IMR-90 (cell line): ENCODE measurements at regions not wholly inside any gene's neighbourhood (a gene's known extent, or its start where the extent isn't known, plus 50 kb on each side); places are given as distances from the start of the nearest gene placed in this dataset.

Source experiments
- ATAC-seq: fragments of 200-7000 bp; cut with Tn5 transposase; 2 replicates; pipeline ENCODE4 v1.9.1; 2020; ENCODE audit warnings: low read depth, mild to moderate bottlenecking, moderate library complexity
- BruUV-seq: library from RNA; stranded (reverse); fragments of 400-500 nt; replicated peaks from 2 replicates; lab custom pipeline; 2021; lab: Mats Ljungman, UMichigan
- CTCF ChIA-PET: fragments of 300-600 bp; formaldehyde crosslinking; extraction: SDS; loops from one replicate; lab custom pipeline; 2021; ENCODE audit warnings: antibody characterized with exemption; lab: Yijun Ruan, JAX
- POLR2A ChIA-PET: fragments of 300-600 bp; sonication (Branson Sonifier 250); formaldehyde crosslinking; loops from one replicate; lab custom pipeline; 2022; ENCODE audit warnings: antibody characterized with exemption; ENCODE audit not compliant: unreplicated experiment; lab: Charles Lee
- DNase-seq: peaks from one replicate; pipeline ENCODE4 v3.0.0; 2013
- H2AFZ ChIP-seq: replicated peaks from 2 replicates; pipeline ENCODE3; 2013; ENCODE audit warnings: low read length, mild to moderate bottlenecking; ENCODE audit not compliant: poor library complexity
- H2AK5ac ChIP-seq: 2 replicates; pipeline ENCODE4 v1.6.1; 2013; ENCODE audit warnings: low read depth, low read length, inconsistent platforms
- H2AK9ac ChIP-seq: replicated peaks from 2 replicates; pipeline ENCODE3; 2013; ENCODE audit warnings: mild to moderate bottlenecking, low read depth, low read length, moderate library complexity; ENCODE audit not compliant: poor library complexity
- H2BK120ac ChIP-seq: 2 replicates; pipeline ENCODE4 v1.6.1; 2013; ENCODE audit warnings: low read depth, low read length, inconsistent platforms
- H2BK15ac ChIP-seq: 3 replicates; pipeline ENCODE4 v1.6.1; 2013; ENCODE audit warnings: low read depth, low read length, inconsistent platforms
- H2BK20ac ChIP-seq: 2 replicates; pipeline ENCODE4 v1.6.1; 2013; ENCODE audit warnings: low read depth, mild to moderate bottlenecking, inconsistent platforms, low read length, moderate library complexity
- H2BK5ac ChIP-seq: 2 replicates; pipeline ENCODE4 v1.6.1; 2013; ENCODE audit warnings: mild to moderate bottlenecking, low read depth, low read length, inconsistent platforms; ENCODE audit not compliant: poor library complexity, severe bottlenecking
- H3K14ac ChIP-seq: replicated peaks from 2 replicates; pipeline ENCODE4 v1.6.1; 2013; ENCODE audit warnings: low read depth, low read length, inconsistent platforms
- H3K18ac ChIP-seq: 2 replicates; pipeline ENCODE4 v1.6.1; 2013; ENCODE audit warnings: low read depth, low read length, control low read depth
- H3K23ac ChIP-seq: 2 replicates; pipeline ENCODE4 v1.6.1; 2013; ENCODE audit warnings: low read depth, low read length, inconsistent platforms
- H3K27ac ChIP-seq: 2 replicates; pipeline ENCODE4 v1.5.1; 2013; ENCODE audit warnings: mild to moderate bottlenecking, control low read depth, low read length; ENCODE audit not compliant: insufficient read depth
- H3K27me3 ChIP-seq: 2 replicates; pipeline ENCODE4 v1.6.1; 2013; ENCODE audit warnings: low read length; ENCODE audit not compliant: control insufficient read depth, insufficient read depth
- H3K36me3 ChIP-seq: 2 replicates; pipeline ENCODE4 v1.6.1; 2013; ENCODE audit warnings: low read length, mixed read lengths; ENCODE audit not compliant: control insufficient read depth, insufficient read depth
- H3K4ac ChIP-seq: 2 replicates; pipeline ENCODE4 v1.6.1; 2013; ENCODE audit warnings: low read depth, low read length, inconsistent platforms
- H3K4me1 ChIP-seq: 2 replicates; pipeline ENCODE4 v1.6.1; 2013; ENCODE audit warnings: low read length, mixed read lengths; ENCODE audit not compliant: control insufficient read depth, insufficient read depth
- H3K4me2 ChIP-seq: 2 replicates; pipeline ENCODE4 v1.6.1; 2013; ENCODE audit warnings: low read depth, mild to moderate bottlenecking, control low read depth, low read length, moderate library complexity
- H3K4me3 ChIP-seq: 2 replicates; pipeline ENCODE4 v1.5.1; 2013; ENCODE audit warnings: low read depth, mild to moderate bottlenecking, control low read depth, low read length, moderate library complexity; ENCODE audit not compliant: insufficient read depth
- H3K56ac ChIP-seq: 2 replicates; pipeline ENCODE4 v1.6.1; 2013; ENCODE audit warnings: low read length, inconsistent platforms; ENCODE audit not compliant: insufficient read depth; ENCODE audit errors: extremely low read depth
- H3K79me1 ChIP-seq, 2 experiments: 2 replicates each; pipeline ENCODE4 v1.6.1; 2013; ENCODE audit warnings: low read length in 2 of 2, inconsistent platforms in 1 of 2, low read depth in 1 of 2
- H3K9ac ChIP-seq: 2 replicates; pipeline ENCODE4 v1.6.1; 2013; ENCODE audit warnings: low read depth, low read length, control low read depth
- H3K9me1 ChIP-seq: 2 replicates; pipeline ENCODE4 v1.6.1; 2013; ENCODE audit warnings: low read length, inconsistent platforms; ENCODE audit not compliant: insufficient read depth
- H3K9me3 ChIP-seq: 2 replicates; pipeline ENCODE4 v1.6.1; 2013; ENCODE audit warnings: low read length; ENCODE audit not compliant: control insufficient read depth, insufficient read depth
- H4K20me1 ChIP-seq: 2 replicates; pipeline ENCODE4 v1.6.1; 2013; ENCODE audit warnings: low read length, inconsistent platforms; ENCODE audit not compliant: insufficient read depth
- H4K5ac ChIP-seq: 2 replicates; pipeline ENCODE4 v1.6.1; 2013; ENCODE audit warnings: mild to moderate bottlenecking, low read depth, low read length, control low read depth
- H4K8ac ChIP-seq, 2 experiments: 2 replicates each; pipeline ENCODE4 v1.6.1; 2013; ENCODE audit warnings: low read depth in 2 of 2, low read length in 2 of 2, control low read depth in 1 of 2, inconsistent platforms in 1 of 2
- H4K91ac ChIP-seq: 2 replicates; pipeline ENCODE4 v1.6.1; 2013; ENCODE audit warnings: low read depth, low read length, inconsistent platforms; ENCODE audit not compliant: insufficient read depth
- BHLHE40 ChIP-seq: fragments of 150-350 bp; IDR thresholded peaks from 2 replicates; pipeline ENCODE4 v1.6.1; 2016; ENCODE audit warnings: mild to moderate bottlenecking, low read depth, low read length
- ELK1 ChIP-seq: fragments of 150-350 bp; IDR thresholded peaks from 2 replicates; pipeline ENCODE4 v1.6.1; 2016; ENCODE audit warnings: low read depth, mild to moderate bottlenecking, low read length, moderate library complexity, borderline replicate concordance
- FOS ChIP-seq: fragments of 150-350 bp; IDR thresholded peaks from 2 replicates; pipeline ENCODE4 v1.6.1; 2016; ENCODE audit warnings: low read depth, low read length
- MXI1 ChIP-seq: IDR thresholded peaks from 2 replicates; pipeline ENCODE4 v1.6.1; 2012; ENCODE audit warnings: low read depth, mild to moderate bottlenecking, low read length, moderate library complexity, borderline replicate concordance
- POLR2A ChIP-seq: IDR thresholded peaks from 2 replicates; pipeline ENCODE4 v1.6.1; 2012; ENCODE audit warnings: mild to moderate bottlenecking, low read depth, low read length
- RCOR1 ChIP-seq: IDR thresholded peaks from 2 replicates; pipeline ENCODE4 v1.6.1; 2012; ENCODE audit warnings: mild to moderate bottlenecking, low read length, improper control_type of control experiment; ENCODE audit not compliant: insufficient replicate concordance
- RFX5 ChIP-seq: IDR thresholded peaks from 2 replicates; pipeline ENCODE4 v1.8.0; 2012; ENCODE audit warnings: low read depth, mild to moderate bottlenecking, low read length, moderate library complexity
- USF2 ChIP-seq: fragments of 150-350 bp; IDR thresholded peaks from 2 replicates; pipeline ENCODE4 v1.6.1; 2017; ENCODE audit warnings: mild to moderate bottlenecking, antibody characterized with exemption, low read length, low read depth
- WGBS, 2 experiments: methylation state at CpG; one replicate each; pipeline versions ENCODE4 v1.1.5 to v1.1.7; 2013; ENCODE audit warnings: missing lambda C conversion rate in 2 of 2; ENCODE audit not compliant: insufficient read length in 1 of 2; ENCODE audit errors: extremely low coverage in 2 of 2; 5-methylcytosine and 5-hydroxymethylcytosine counted together
- dilution Hi-C: fragments of 300-500 bp; cut with HindIII; formaldehyde crosslinking; loops from one replicate; pipeline ENCODE4 v1.14.3; 2018; ENCODE audit warnings: low sequenced_read_pairs; ENCODE audit not compliant: unreplicated experiment
- in situ Hi-C: fragments of 300-500 bp; cut with MboI; formaldehyde crosslinking; loops from 3 replicates; pipeline ENCODE4 v1.14.3; 2019; ENCODE audit warnings: low sequenced_read_pairs, inconsistent platforms, mixed read lengths
- intact Hi-C: fragments of 100-400 bp; cut with micrococcal nuclease; formaldehyde crosslinking; loops from 2 replicates; pipeline ENCODE4 v1.10.0; 2022

GRCh38 chr2:186423481-186423880 is 62.6 kb upstream of the ZC3H15 start:
- no peak for TF ChIP-seq RCOR1
- no peak for TF ChIP-seq RFX5
- TF ChIP-seq USF2: no peak
- TF ChIP-seq ELK1: no peak
- no peak for TF ChIP-seq FOS
- TF ChIP-seq MXI1: no peak
- no peak for TF ChIP-seq POLR2A
- TF ChIP-seq BHLHE40: no peak
- Histone ChIP-seq H3K18ac (no peak overlapping the region), H2BK5ac (no peak overlapping the region), H4K5ac (no peak overlapping the region), H3K23ac (no peak overlapping the region), H3K9me1 (no peaks in the 10 kb centered on the region; the same call in 1 of the 2 replicates), H3K4me2 (no peak overlapping the region), H3K27me3 (no peaks in the 10 kb centered on the region), H2BK15ac (no peak overlapping the region), H3K9ac (no peak overlapping the region), H4K91ac (no peak overlapping the region), H4K8ac (no peak overlapping the region), H3K79me1 (no peaks in the 10 kb centered on the region), H2AFZ (no peak overlapping the region), H2BK20ac (no peak overlapping the region), H3K36me3 (no peaks in the 10 kb centered on the region), H4K20me1 (no peaks in the 10 kb centered on the region), H2AK5ac (no peak overlapping the region), H3K56ac (no peak overlapping the region), H3K14ac (no peak overlapping the region), H3K9me3 (no peaks in the 10 kb centered on the region), H3K4ac (no peak overlapping the region), H3K4me3 (no peak overlapping the region), H3K4me1 (no peaks in the 10 kb centered on the region; the same call in 1 of the 2 replicates), H2BK120ac (no peak overlapping the region), H3K27ac (no peak overlapping the region), H2AK9ac (no peak overlapping the region)
- no peak for ATAC-seq
- no CpG with 5 or more reads among the region's 2 CpGs for WGBS, 2 experiments
- DNase-seq: no peak
- ChIA-PET POLR2A (interaction anchor here (0.5 kb wide), 1 partner anchor 59 kb away, joined by 5 read pairs; no protein-coding TSS in a partner anchor), CTCF (no interaction called here)
- in situ Hi-C loops: no loop called here
- BruUV-seq: no TSS peak
- intact Hi-C loops: no loop called here
- dilution Hi-C loops: no loop called here
